MM.1S (cell line): ENCODE measurements at regions not wholly inside any gene's neighbourhood (a gene's known extent, or its start where the extent isn't known, plus 50 kb on each side); places are given as distances from the start of the nearest gene placed in this dataset.

ENCODE experiments used
- CTCF ChIP-seq: fragments of 300-600 bp; sonication (generic); IDR thresholded peaks from 2 replicates; pipeline ENCODE4 v1.5.1; 2016; ENCODE audit warnings: antibody characterized with exemption, low read length, mixed read lengths
- EZH2 ChIP-seq: fragments of 300-600 bp; sonication (generic); optimal IDR thresholded peaks from 2 replicates; pipeline ENCODE3; 2017; ENCODE audit warnings: low read depth, mild to moderate bottlenecking, antibody characterized with exemption, low read length, mixed read lengths
- EZH2phosphoT487 ChIP-seq: fragments of 300-600 bp; sonication (generic); IDR thresholded peaks from 2 replicates; pipeline ENCODE4 v1.6.1; 2018; ENCODE audit warnings: antibody characterized with exemption, low read length

- no peak for TF ChIP-seq EZH2
- no peak for TF ChIP-seq CTCF
- TF ChIP-seq EZH2phosphoT487, result no peak
Observed at GRCh38 chr12:66919466-66919865, 240.6 kb upstream of the GRIP1 start.
